ENCODE measurements at regions not wholly inside any gene's neighbourhood (a gene's known extent, or its start where the extent isn't known, plus 50 kb on each side); places are given as distances from the start of the nearest gene placed in this dataset.

- H3K27ac ChIP-seq = no peak overlapping the region
These were observed 58.7 kb upstream of the HRH2 start for GRCh38 chr5:175599210-175599609.

GRCh38 chr5:175603987-175604739 is 53.7 kb upstream of the HRH2 start:
- H3K9me3 ChIP-seq (ENCODE audit: insufficient read depth, low read depth) = no peaks in the 10 kb centered on the region
- intact Hi-C loops (cut with micrococcal nuclease; ENCODE audit: unreplicated experiment) = no loop called here
- TF ChIP-seq CTCF (conservative IDR thresholded peaks at IDR 0.05) (no peak), EZH2 (IDR thresholded peaks at IDR 0.05; ENCODE audit: low read depth) (no peak)
- CTCF ChIA-PET = no interaction called here
- no peak overlapping the region for H3K27ac ChIP-seq
- H3K36me3 ChIP-seq (ENCODE audit: low read depth) = no peaks in the 10 kb centered on the region
- H3K4me2 ChIP-seq = no peak overlapping the region
- no peaks in the 10 kb centered on the region for H3K9me2 ChIP-seq (ENCODE audit: insufficient read depth)
- no peaks in the 10 kb centered on the region for H3K4me1 ChIP-seq (replicated peaks; ENCODE audit: insufficient read depth)
- H2AFZ ChIP-seq = no peak overlapping the region
- no peaks in the 10 kb centered on the region for H3F3A ChIP-seq (ENCODE audit: insufficient read depth, low read depth)
- H3K27me3 ChIP-seq (ENCODE audit: insufficient read depth, low read depth) = peaks cover 97% of the 10 kb centered on the region
- POLR2A ChIA-PET (ENCODE audit: unreplicated experiment) = no interaction called here
- H3K79me2 ChIP-seq (ENCODE audit: low read depth) = no peaks in the 10 kb centered on the region
- no peak for DNase-seq
- no peak overlapping the region for H3K4me3 ChIP-seq
- BruUV-seq (replicated peaks) = no TSS peak
- H4K20me1 ChIP-seq (ENCODE audit: insufficient read depth) = 0 out of 2 replicates have a peak, but pooled peaks cover 2% of the 10 kb centered on the region

More at GRCh38 chr5:175599210-175599609, 58.7 kb upstream of the HRH2 start:
- DNase-seq = no peak
- intact Hi-C loops (cut with micrococcal nuclease; ENCODE audit: unreplicated experiment) = no loop called here
- no peak for TF ChIP-seq CTCF (conservative IDR thresholded peaks at IDR 0.05)
- no peak for TF ChIP-seq EZH2 (IDR thresholded peaks at IDR 0.05; ENCODE audit: low read depth)
- no peaks in the 10 kb centered on the region for H3K9me2 ChIP-seq (ENCODE audit: insufficient read depth)
- no peaks in the 10 kb centered on the region for H3K9me3 ChIP-seq (ENCODE audit: insufficient read depth, low read depth)
- no peaks in the 10 kb centered on the region for H3F3A ChIP-seq (ENCODE audit: insufficient read depth, low read depth)
- H3K4me2 ChIP-seq = no peak overlapping the region
- no peaks in the 10 kb centered on the region for H3K36me3 ChIP-seq (ENCODE audit: low read depth)
- BruUV-seq (replicated peaks) = no TSS peak
- no peak overlapping the region for H2AFZ ChIP-seq
- H4K20me1 ChIP-seq (ENCODE audit: insufficient read depth) = 0 out of 2 replicates have a peak, but pooled peaks cover 2% of the 10 kb centered on the region
- H3K4me3 ChIP-seq = no peak overlapping the region
- no peaks in the 10 kb centered on the region for H3K79me2 ChIP-seq (ENCODE audit: low read depth)
- H3K27me3 ChIP-seq (ENCODE audit: insufficient read depth, low read depth) = peaks cover 98% of the 10 kb centered on the region
- ChIA-PET POLR2A (ENCODE audit: unreplicated experiment) (no interaction called here), CTCF (no interaction called here)
- no peaks in the 10 kb centered on the region for H3K4me1 ChIP-seq (replicated peaks; ENCODE audit: insufficient read depth)

- no peak for DNase-seq
- CTCF ChIA-PET = no interaction called here
- TF ChIP-seq EZH2 (IDR thresholded peaks at IDR 0.05; ENCODE audit: low read depth) (no peak), CTCF (conservative IDR thresholded peaks at IDR 0.05) (no peak)
- Histone ChIP-seq H3K27me3 (ENCODE audit: insufficient read depth, low read depth) (peaks cover 99% of the 10 kb centered on the region), H3K79me2 (ENCODE audit: low read depth) (no peaks in the 10 kb centered on the region), H2AFZ (no peak overlapping the region), H3F3A (ENCODE audit: insufficient read depth, low read depth) (no peaks in the 10 kb centered on the region), H3K27ac (no peak overlapping the region), H3K36me3 (ENCODE audit: low read depth) (no peaks in the 10 kb centered on the region), H3K4me2 (no peak overlapping the region), H3K4me3 (no peak overlapping the region), H3K4me1 (replicated peaks; ENCODE audit: insufficient read depth) (no peaks in the 10 kb centered on the region), H3K9me2 (ENCODE audit: insufficient read depth) (no peaks in the 10 kb centered on the region), H4K20me1 (ENCODE audit: insufficient read depth) (no peaks in the 10 kb centered on the region), H3K9me3 (ENCODE audit: insufficient read depth, low read depth) (no peaks in the 10 kb centered on the region)
- POLR2A ChIA-PET (ENCODE audit: unreplicated experiment) = no interaction called here
- no TSS peak for BruUV-seq (replicated peaks)
- intact Hi-C loops (cut with micrococcal nuclease; ENCODE audit: unreplicated experiment) = no loop called here
These were observed 51.5 kb upstream of the HRH2 start for GRCh38 chr5:175606409-175606808.

Measured in PC-9 (cell line).